HG02938 (cell line): ENCODE measurements at regions not wholly inside any gene's neighbourhood (a gene's known extent, or its start where the extent isn't known, plus 50 kb on each side); places are given as distances from the start of the nearest gene placed in this dataset.

Experiments
- ATAC-seq: cut with Tn5 transposase; IDR thresholded peaks from one replicate; pipeline ENCODE4 v1.9.1; 2021; ENCODE audit warnings: mild to moderate bottlenecking, moderate library complexity; ENCODE audit not compliant: unreplicated experiment

DNA sequence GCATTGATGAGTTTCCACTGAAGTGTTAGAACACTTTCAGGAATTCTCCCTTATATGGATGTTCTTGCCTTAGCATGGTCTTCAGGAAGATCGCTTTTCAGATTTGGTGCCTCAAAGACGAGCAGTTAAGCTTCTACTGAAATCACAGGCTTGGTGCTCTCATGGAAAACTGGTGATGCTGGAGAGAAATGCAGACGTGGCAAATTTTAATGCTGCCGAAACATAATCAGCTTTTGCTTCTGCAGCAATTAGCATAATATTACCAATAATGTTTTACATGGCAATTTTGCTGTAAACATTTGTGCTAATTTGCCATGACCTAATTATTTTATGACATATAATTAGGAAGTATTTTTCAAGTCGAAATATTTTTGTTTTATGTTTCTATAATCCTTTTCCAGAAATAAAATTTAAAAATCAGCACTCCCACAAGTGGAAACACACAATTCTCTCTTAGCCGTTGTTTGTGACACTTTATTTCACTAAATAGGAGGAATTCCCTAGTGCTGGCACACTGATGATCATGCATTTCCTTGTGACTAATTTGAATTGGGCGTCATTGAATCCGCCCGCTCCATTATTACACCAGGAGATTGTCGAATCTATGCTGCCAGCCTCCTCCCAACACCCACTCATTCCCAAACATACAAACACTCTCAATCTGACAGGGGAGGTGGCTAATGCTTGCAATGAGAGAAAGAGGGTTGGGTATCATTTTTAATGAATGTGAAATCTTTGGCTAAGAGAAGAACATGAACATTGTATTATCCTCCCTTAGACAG, 506.8 kb upstream of the PPP2R3A start:
- ATAC-seq, result no peak

DNA sequence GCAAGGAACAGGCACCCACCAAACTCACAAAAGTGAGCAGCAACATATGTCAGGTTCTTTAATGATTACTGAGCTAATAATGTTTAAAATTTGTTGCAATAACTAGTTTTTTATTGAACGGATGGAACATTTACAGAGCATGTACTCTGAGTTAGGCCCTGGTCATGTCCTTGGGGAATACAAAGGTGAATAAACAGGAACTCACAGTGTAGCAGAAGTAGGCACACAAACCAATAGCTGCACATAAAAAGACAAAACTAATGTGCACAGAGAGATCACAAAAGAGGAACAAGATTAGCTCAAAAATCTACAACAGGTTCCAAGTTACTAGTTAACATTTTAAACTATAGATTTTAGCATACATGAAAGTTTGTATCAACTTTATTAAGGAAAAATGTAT, 505.3 kb upstream of the PPP2R3A start:
- ATAC-seq, result no peak

DNA sequence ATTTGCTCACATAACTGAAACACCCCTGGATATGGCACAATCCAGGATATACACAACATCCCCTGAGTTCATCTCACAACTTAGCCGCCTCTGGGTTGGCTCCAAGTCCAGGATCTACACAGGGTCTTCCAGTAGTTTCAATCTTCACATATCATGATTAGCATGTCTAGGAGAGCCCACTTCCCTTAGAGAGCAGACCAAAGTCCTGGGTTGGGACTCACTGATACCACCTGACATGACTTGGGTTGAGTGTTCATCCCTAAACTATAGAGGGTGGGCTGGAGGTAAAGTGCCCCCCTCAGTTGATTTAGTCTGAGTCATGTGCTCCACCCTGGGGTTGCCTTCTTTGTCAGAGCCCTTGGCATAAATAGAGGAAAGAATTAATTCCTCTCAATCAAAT, 493.6 kb upstream of the PPP2R3A start:
- ATAC-seq, result no peak

DNA sequence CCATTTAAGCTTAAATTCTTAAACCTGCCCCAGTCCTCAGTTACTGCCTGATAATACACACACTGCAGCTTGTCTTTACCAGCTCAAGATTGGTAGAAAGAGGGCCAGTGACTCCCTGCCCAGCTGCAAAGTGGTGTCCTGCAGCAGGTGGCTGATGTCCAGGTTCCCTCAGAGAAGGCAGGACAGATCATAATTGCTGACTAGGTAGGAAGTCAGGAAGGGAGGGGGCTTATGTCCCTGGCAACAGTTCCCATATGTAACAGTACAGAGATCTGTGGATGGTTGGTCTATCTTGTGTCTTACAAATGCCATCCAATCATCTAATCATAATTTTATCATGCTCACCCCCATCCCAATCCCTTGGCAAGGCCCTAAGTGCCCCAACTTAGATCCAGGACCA, 492.1 kb upstream of the PPP2R3A start:
- ATAC-seq, result no peak

DNA sequence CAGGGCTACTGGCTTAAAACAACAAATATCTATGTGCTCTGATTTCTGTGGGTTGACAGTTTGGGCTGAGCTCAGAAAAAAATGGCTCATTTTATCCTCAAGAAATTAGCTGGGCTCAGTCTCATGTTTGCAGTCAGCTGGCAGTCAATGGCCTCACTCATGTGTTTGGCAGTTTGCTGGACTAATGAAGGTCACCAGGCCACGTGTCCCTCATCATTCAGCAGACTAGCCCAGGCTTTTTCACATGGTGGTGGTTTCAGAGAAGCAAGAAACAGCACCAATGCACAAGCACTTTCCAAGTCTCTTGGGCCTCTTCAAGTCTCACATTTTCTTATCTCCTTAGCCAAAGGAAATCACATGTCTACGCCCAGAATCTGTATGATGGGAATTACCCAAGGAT, 478.3 kb upstream of the PPP2R3A start:
- no peak for ATAC-seq

DNA sequence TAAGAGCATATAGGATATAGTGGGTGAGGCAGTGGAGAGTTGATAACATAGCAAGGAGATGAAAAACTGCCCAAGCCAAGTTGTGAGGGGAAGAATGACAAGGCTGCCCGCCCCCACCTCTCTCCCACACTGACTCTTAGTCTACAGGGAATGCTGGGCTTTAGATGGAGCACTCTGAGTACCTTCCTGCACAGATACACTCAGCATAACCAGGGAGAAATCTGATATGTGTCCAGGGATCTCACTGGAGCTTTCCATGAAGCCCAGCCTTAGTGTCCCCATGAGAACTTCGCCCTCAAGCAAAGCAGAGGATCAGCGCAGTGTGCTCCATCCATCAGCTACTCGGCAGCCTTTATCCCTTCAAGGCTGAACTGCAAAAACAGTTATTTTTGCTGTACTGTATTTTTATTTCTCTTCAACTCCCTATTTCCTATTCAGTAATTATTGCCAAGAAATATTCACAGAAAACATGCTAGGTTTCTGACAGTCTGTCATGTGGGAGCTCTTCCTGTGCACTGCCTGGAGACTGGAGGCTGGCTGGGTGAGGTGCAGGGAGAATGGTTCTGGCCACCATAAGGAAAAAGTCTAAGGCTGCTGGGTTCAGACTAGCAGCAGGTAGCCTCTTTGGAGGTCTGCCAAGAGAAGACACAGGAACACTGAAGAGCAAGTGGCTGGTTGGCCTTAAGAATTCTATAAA, 475.2 kb upstream of the PPP2R3A start:
- no peak for ATAC-seq

DNA sequence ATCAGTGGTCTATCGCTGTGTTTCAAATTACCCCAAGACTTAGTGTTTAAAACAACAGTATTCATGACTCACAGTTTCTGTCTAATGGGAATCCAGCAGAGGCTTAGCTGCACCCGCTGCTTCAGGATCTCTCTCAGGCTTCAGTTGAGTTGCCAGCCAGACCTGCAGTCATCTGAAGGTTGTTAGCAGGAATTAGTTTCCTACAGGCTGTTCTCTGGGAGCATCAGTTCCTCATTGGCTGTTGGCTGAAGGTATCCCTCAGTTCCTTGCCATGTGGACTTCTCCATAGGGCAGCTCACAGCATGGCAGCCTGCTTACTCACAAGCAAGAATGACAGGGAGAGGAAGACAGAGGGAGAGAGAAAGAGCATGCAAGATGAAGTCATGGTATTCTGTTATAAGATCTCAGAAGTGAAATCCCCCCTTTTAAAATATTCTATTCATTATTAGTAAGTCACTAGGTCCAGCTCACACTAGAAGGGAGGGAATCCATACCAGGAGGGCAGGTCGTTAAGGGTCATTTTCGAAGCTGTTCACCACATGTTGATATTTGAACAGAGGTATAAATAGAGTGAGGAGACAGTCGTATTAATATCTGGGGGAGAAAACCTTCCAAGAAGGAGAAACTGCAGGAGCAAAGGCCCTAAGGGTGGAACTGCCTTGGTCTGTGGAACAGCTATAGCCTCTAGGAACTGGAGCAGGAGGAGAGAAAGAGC, 473.9 kb upstream of the PPP2R3A start:
- ATAC-seq, result no peak

DNA sequence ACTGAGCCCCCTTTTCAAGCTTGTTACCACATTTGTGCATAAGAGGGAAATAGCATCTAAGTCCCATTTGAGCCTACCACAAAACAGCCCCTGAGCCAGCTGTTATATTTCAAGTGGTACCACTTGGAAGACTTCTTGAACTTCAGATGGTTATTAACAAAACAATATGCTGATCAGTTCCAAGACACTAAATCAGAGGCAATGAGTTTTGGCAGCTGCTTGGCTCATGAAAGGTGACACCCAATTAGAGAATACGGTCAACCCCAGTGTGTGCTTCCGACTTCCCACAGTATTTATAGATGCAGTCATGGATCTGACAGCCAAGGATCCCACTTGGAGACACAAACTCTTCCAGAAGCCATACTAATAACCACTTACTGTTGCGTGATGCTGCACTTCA, 469.6 kb upstream of the PPP2R3A start:
- no peak for ATAC-seq

DNA sequence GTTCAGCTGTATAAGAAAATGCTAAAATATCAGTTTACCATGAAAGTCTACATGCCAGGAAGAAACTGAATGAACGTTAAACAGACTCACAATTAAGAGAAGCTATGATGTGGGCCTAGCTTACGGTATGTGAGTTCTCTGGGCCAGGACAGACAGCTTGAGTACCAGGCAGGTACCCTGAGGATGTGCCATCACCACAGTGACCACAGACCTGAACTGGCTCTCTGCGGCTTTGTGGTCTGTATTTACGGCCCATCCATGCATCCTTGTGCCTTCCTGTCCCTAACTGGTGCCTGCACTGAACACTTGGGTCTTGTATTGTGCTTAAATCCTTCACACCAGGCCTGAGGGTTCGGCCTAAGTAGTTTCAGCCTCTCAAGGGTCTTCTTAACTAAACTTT, 467.5 kb upstream of the PPP2R3A start:
- no peak for ATAC-seq

DNA sequence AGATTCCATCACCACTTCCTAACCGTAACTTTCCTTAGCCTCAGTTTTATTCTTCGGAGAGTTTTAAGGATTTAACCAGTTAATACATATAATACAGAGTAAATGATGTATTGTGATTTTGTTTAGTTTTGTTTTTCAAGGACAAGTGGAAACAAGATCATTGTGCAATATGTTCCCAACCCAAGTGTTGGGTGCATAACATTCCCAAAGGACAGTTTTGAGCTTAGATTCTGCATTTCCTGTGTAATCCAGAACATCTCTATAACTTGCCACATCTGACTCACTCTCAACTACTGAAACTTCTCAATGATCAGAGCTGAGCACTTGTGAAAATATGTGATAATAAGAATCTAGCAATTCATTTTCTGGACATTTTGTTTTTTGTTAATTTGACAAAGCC, 466.1 kb upstream of the PPP2R3A start:
- ATAC-seq, result no peak

DNA sequence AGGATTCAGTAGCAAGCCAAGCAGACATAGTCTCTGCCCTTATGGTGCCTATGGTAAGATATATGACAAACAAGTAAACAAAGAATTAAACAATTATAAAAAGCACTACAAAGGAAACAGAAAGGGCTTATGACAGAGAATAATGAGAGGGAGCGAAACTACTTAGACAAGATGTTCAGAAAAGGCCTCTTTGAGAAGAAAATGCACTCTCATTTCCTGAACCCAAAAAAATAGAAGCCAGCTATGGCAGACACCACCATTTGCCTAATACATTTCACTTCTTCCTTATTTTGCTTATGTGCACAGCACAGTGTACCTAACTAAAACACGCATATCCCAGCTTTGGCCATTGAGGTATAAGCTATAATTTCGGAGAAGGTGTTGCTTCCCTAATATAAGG, 465.5 kb upstream of the PPP2R3A start:
- no peak for ATAC-seq

DNA sequence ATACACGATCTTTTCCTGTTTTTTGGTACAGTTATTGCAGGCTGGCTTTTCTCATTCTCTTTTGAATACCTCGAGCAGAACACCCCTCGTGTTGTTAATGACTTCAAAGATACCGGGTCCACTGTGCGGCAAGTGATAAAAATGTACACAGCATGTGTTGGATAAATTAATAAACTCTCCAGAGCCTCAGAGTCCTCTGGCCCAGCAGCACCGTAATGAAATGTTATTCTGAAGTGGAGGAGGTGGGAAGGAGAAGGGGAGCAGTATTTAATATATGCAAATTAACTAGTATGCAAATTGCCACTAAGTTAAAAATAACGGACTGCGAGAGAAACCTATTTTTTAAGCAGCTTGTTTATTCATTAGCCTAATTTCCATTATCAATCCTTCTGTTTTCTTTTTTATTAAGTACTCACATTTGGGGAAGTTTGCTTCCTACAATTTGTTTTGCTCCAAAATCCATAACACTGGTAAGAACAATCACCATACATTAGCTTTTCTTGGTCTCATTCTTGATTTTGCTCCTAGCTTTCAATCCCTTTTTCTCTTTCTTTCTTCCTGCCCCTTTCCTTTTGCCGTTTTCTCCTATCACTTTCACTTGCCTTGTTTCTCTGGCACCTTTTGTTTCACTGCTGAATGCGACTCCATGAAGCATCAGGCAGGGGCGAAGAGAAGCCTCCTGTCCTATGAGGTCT, 462.3 kb upstream of the PPP2R3A start:
- ATAC-seq, result no peak

DNA sequence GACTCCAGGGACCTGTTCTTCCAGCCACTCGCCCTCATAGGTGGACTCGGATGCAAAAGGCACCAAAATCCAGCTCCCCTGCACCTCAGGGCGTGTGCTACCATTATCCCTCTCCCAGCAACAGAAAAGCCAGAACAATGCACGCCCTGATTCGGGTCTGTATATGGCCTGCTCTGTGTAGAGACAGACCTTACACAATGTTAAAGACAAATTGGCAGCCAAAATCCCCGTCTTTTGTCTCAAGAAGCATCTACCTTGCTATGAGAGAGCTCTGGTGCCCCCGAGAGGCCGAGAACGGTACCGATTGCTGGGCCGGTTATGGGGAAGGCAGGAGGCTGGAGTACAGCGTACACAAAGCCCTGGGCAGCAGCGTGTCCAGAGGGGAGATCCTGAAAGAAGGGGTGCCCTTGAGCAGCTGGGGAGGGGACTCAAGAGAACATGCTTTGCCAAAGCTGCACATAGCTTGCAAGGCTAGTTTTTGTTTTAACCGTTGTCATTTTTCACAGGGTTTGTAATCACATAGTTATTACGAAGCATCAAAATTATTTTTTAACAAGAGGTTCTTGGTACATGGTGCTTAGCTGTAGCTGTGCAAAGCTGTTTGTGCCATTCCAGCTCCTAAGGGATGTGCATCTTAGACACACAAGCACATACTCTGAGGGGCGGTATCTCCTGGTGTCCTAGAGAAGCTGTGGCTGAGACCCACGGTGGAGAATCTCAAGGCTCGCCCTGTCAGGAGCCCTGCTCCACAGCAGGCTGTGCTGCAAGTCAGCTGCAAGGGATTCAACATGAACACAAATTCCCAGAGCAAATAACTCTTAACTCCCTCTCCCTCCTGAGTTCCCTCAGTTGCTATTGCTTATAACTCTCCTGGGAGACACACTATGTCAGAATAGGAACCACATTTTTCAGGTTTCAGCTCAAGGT, 461.5 kb upstream of the PPP2R3A start:
- ATAC-seq, result peak; percentile 85

DNA sequence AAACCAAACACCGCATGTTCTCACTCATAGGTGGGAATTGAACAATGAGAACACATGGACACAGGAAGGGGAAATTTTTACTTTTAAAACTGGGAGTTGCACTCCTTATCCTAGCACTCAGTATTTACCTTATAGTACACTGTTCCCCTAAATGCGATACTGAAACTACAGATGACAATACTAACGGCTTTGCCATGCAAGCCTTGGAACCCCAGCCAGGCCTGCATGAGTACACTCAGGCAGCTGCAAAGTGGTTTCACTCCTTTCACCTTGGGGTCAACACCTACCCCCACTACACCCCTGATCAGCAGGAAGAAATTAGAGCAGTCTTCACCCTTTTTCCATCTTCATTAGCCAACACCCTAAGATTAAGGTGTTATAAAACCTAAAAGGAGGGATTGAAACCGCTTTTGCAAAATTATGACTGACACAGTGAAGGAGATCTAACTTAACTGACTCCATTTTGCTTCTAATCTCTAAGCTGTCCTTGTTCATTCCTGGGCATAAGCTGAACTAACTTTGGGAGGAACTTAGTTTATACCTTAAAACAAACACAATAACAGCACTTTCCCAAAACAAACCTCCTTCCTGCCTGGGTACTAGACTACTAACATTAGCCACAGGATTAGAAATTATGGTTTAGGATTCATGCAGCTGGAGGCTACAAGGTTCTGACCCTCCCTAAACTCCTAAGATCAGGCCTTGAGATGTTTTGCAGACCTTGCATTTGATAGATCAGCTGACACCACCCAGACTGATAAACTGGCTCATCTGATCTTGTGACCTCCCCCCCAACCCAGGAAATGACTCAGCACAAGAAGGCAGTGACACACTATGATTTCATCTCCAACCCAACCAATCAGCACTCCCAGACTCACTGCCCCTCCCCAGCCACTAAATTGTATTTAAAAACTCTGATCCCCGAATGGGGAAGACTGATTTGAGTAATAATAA, 452.1 kb upstream of the PPP2R3A start:
- no peak for ATAC-seq

DNA sequence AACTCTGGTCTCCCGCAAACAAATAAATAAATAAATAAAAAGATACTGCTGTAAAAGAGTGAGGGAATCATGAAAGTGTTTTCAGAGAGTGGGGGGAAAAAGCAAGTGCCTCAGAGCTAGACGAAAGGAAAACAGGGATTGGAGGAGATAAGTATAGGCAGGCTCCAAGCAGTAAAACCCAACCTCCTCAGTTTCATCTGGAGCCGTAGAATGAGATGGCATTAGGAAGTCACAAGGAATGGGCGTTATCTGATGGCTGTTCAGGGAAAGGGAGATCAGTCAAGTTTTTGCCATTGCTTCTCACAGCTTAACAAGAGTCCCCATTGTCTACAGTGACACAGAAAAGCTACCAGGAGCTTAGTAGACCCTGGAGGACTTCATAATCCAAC, 451.5 kb upstream of the PPP2R3A start:
- ATAC-seq, result no peak

DNA sequence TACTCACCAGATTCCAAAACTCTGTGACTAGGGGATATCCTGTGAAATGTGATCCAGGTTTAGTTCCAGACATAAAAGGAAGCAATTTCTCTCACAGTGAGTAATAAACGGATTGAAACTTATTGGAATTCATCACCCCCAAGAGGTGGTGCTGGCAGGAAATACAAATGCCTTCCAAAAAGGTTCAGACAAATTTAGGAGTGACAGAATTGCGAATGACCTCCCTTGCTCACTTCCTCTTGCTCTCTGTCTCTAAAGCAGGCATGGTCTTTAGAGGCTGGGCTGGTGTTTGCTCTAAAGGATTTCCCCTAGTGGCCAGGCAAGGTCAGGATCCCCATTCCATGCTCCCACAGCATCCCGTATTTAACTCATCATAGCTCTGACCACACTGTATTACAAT, 449.4 kb upstream of the PPP2R3A start:
- no peak for ATAC-seq

DNA sequence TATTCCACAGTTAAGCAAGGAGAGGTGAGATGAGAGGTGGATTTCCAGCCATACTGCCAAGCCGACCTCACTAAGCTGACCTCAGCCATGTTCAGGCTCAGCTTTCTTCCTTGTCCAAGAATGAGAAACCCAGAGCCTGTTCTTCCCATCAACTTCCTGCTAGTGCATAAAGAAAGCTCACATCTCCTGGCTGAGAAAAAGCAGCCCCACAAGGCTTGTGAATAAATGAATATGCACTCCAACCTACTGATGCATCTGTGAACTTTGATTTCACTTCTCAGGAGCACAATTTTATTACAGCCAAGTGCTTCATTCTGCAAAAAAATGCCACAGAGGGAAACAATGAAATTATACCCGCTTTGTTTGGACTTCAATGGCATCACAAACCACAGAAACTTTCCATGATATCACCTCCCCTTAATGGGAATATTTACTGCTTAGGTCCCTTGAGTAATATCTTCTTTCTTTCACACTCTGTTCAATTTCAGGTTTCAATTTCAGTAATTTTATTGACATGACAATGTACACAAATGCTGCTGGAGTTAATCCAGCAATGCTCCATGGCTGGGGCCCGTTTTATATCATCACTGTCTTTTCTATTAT, 437.0 kb upstream of the PPP2R3A start:
- no peak for ATAC-seq

DNA sequence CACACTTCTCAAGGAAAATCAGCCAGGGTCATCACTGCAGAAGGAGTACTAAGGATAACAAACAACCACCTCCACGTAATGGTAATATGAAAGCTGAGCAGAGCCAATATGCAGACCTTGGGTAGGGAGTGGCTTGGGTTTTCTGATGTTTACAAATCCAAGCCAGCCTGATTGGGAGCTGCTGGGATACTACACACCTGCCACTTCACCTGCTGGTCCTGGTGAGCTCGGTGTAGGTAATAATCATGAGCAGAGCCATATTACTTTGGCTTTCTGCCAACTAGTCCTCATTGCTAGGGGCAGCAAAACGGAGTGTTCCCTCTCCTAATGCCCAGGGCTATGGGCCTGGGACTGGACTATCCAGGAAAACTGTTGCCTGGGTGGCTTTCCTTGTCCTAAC, 433.5 kb upstream of the PPP2R3A start:
- ATAC-seq, result no peak

DNA sequence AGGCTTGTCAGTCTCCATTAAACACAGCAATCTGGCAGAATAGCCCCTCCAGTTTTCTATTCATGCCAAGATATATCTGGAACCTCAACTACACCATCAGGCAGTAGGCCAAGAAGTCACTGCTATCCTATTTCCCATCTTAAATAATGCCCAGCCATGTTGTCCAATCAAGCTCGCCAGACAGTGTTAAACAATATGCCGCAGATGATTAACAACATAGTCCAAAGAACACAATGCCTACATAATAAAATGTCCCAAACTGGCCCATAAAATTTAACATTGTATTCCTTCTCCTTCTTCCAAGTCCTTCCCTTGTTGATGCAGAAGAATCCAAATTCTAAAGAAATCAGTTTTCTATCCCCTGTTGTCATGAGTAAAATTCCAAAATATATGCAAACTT, 427.4 kb upstream of the PPP2R3A start:
- ATAC-seq, result no peak
